Inflammatory macrophage (primary cell): ENCODE measurements at regions not wholly inside any gene's neighbourhood (a gene's known extent, or its start where the extent isn't known, plus 50 kb on each side); places are given as distances from the start of the nearest gene placed in this dataset.

Experiments
- DNase-seq, 2 donors: peaks; one replicate each; pipeline ENCODE4 v3.0.0-alpha.2; 2020 to 2022

DNA sequence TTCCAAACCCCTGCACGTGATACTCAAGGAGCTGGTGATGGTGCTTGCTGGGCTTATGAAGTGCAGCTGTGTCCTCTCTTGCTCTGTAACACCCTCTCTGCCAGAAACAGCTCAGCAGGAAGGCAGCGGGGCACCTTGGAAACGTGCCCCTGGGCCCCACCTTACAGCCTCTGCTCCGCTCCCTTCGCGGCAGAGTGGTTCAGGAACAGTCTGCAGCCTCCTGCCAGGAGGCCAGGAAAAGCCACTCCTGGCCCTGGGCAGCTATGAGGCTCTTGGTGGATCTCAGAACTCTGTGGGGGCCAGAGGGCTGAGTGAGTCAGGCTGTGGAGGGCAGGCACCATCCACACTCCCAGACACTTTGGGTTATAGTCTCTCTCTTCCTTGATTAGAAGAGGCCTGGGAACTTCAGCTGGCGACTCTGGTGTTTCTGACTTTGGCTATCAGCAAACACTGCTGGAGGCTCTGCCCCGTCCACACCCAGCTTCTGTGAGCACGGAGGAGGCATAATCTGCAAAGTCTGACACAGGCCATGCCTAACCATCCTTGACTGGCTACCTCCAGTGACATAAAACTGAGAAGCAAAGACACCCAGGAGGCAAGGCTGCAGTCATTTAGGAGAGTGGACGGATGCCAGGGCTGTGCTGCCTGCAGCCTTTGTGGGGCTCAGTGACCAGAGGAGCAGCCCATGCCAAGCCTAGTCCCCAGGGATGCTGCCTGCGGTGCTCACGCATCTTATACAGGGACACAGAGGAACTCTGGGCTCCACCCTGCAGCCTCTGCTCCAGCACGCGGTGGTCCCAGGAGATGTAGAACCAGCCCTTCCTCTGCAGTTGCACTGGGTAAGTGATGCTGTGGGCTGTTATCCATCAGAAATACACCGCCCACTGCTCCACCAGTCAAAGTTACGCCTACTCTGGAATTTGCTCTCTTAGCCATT, 65.3 kb downstream of the METRNL start:
- no peak for DNase-seq

DNA sequence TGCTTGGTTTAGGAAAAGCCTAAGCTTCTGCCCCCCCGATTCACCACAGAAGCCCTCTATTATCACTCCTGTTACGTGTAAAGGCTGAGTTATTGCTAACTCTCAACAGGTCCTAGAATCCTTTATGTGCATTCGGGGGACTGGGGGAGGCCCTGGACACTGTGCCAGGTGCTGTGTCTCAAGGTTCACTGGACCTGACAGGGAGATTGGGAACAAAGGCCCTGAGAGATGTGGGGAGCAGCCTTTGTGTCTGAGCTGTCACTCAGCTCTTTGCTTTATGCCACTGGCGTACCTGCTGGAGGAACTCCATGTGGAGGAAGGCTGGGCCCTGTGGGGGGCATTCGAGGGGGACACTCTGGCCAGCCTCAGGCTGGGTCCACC, 65.9 kb downstream of the METRNL start:
- no peak for DNase-seq

DNA sequence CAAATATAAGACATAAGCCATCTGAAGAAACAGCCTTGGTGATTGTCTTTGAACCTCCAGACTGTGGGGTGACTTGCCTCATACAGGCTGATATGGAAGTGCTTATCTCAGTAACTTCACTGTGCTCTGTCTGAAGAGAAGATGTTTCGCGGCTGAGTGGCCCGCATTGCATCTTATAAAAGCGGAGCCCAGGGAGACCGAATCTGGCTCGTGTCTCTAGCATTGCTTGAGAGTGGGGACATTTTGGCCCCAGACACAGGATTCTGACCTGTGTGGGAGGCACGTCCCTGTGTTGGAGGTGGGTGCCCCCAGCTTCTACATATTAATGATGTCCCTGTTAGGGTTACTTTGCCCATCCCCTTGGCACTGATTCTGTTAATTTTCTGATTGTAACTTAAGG, 66.4 kb downstream of the METRNL start:
- DNase-seq: no peak

DNA sequence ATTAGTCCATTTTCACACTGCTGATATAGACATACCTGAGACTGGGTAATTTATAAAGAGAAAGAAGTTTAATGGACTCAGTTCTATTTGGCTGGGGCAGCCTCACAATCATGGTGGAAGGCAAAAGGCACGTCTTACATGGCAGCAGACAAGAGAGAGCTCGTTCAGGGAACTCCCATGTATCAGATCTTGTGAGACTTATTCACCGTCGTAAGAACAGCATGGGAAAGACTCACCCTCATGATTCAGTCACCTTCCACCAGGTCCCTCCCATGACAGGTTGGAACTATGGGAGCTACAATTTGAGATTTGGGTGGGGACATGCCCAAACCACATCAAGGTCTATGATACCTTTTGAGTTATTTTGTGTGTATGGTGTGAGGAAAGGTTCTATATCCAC, 66.9 kb downstream of the METRNL start:
- DNase-seq: no peak

DNA sequence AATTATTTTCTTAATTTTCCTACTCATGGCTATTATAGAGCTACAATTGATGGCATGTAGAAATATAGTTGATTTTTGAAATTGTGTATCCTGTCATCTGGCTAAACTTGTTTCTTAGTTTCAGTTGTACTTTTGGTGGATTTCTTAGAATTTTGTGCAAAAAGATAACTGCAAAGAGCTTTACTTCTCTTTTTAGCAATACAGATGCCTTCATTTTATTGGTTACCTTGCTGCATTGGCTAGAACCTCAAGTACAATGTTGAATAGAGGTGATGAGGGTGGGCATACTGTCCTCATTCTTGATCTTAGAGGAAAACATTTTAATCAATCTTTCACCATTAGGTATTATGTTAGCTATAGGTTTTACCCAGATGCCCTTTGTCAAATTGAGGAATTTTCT, 67.9 kb downstream of the METRNL start:
- peak in 1 of 2 donors; percentile 45 for DNase-seq

DNA sequence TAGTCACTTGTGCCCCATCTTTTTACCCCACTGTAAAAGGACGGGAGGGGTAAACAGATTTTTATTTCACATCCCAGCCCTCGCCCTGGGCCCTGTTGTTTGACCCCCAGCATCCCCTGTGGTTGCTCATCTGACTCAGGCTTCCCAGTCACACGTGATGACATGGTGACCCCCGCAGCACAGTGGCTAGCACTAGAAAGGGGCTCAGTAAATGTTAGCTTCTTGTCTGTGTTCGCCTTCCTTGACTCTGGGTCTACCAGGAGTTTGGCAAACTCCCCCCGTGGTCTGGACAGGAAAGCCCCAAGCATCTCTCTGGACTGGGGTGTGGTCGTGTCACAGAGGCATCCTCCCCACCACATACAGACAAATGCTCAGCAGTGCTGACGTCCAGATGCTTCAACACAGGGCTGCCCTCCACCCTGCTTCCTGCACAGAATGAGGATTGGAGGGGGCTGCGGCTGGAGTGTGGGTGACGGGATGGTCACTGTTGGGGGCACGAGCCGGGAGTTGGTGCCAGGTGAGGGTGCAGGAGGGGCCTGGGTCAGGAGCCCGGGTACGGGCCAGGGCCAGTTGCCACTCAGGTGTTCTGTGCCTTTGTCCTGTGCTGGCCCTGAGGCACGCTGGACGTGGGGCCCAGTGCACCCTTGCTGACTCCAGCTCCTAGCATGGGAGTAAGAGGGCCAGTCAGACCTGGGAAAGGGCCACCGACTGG, 69.1 kb downstream of the METRNL start:
- no peak for DNase-seq

DNA sequence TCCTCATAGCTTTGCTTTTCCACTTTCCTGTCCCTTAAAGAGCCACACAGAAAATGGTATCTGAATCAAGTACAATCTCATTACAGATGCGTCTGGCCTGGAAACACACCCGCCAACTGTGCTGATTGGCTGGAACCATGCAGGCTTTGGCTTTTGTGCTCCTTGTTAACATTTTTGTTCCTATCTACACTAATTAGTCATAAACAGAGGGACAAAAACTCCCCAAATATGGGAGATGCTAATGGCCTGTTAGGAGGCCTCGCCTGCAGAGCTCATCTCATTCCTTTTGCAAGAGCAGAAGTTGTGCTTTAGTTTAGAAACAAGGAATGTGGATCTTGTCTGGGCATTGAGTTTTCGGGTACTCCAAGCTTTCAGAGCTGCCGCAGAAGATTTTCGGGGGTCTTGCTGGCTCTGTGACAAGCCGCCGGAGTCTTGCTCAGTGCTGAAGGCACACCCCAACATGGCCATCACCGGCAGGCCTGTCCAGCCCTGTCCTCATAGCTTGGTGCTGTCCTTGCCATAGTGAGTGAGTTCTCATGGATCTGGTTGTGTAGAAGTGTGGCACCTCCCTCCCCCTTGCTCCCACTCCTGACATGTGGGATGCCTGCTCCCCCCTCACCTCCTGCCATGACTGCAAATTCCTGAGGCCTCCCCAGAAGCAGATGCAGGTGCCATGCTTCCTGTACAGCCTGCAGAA, 69.8 kb downstream of the METRNL start:
- DNase-seq: no peak

DNA sequence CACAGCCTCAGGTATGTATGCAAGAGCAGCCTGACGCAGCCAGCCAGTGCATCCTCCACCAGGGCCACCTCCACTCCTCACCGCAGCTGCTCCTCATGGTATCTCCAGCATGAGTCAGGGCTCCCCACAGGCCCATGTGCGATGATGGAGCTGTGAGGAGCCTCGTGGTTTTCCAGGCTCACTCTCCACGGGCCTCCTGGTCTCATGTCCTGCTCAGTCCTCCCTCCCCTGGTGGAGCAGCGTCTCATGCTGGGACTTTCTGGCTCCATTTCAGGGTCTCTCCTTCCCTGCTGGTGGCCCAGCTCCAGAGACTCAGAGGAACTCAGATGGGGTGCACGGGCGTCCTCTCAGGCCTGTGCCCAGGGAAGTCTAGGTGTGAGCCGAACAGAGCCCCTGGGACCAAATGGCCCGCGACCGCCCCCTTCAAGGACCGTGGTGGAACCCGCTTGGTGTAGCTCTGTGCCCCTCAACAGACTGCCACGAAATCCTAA, 70.4 kb downstream of the METRNL start:
- no peak for DNase-seq

DNA sequence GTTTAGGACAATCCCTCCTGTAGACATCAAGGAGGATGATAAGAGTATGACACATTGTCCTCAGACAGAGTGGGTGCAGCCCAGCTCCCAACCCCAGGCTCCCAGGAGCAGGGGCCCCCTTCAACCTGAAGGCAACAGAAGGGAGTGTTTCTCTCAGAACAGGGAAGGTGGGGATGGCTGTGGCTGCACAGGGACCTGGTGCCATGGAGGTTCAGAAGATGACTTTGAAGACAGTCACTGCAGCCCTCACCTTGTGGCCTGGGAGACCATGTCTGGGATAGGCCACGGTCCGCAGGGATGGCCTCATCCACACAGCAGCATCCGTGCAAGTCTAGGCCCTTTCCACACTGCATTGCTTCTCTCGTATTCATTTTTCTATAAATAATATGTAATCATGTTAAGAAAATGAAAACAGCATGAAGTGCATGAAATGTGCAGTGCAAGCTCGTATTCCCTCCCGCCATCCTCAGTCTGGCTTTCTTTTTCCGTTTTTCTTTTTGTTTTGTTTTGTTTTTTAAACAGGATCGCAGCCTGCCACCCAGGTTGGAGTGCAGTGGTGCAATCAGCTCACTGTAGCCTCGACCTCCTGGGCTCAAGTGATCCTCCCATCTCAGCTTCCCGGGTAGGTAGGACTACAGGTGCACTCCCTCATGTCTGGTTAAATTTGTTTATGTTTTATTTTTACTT, 71.1 kb downstream of the METRNL start:
- no peak for DNase-seq

DNA sequence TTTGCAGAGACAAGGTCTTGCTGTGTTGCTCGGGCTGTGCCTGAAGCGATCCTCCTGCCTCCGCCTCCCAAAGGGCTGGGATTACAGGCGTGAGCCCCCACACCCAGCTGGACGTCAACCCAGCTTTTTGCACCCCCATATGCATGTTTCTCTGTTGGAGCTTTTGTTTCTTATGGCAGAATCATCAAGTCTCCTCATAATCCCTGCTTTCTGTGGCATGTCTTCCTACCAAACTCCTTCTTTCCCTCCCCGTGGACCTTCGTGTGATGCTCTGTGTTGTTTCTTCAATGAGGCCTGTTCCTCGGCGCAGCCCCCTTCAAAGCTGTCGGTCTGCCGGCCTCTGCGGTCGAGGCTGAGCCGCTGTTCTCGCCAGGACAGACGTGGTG, 71.6 kb downstream of the METRNL start:
- DNase-seq: no peak

DNA sequence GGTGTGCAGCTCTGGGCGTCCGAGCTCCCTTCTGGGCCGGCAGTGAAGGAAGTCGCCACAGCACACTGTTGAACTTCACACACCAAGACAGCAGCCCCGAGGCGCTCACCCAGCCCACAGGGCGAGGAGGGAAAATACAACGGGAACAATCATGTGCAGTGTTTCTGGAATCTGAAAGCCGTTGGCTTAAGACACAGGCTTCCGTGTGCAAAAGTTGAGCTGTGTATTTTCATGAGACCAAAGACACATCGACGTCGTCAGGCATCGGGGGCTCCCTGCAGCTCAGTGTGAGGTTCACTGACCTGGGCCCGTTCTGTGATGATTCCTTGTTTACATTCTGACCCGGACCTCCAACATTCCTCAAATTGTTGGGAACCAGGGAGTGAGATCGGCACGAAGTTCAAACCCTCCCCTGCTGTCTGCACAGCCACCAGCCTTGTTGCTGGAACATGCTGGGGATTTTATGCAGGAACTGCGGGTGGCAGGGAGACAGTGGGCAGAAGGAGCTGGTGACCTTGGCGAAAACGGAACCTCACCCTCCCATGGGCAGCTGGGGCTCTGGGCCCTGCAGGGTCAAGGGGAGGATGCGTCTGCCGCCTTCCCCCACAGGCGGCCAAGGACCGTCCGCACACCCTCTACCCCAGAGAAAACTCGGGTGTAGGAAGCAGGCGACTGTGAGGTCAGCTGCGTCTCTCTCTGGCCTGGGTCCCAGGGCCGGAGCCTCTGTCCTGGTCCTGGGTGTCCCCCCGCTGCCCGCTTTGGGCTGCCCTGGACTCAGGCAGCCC, 72.2 kb downstream of the METRNL start:
- DNase-seq: no peak

DNA sequence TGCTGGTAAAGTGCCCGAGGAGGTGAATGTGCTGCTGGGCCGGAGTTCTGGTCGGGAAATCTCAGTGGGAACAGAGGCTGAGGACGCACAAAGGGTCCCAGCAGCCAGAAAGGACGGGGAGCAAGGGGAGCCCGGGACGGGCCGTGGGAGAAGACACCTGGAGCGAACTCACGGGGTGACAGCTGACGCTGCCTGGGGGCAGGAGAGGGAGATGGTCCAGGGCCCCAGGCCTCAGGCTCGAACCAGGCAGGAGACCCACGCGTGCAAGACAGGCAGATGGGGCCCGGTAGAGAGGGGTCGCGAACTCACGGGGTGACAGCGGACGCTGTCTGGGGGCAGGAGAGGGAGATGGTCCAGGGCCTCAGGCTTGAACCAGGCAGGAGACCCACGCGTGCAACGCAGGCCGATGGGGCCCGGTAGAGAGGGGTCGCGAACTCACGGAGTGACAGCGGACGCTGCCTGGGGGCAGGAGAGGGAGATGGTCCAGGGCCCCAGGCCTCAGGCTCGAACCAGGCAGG, 72.9 kb downstream of the METRNL start:
- no peak for DNase-seq

DNA sequence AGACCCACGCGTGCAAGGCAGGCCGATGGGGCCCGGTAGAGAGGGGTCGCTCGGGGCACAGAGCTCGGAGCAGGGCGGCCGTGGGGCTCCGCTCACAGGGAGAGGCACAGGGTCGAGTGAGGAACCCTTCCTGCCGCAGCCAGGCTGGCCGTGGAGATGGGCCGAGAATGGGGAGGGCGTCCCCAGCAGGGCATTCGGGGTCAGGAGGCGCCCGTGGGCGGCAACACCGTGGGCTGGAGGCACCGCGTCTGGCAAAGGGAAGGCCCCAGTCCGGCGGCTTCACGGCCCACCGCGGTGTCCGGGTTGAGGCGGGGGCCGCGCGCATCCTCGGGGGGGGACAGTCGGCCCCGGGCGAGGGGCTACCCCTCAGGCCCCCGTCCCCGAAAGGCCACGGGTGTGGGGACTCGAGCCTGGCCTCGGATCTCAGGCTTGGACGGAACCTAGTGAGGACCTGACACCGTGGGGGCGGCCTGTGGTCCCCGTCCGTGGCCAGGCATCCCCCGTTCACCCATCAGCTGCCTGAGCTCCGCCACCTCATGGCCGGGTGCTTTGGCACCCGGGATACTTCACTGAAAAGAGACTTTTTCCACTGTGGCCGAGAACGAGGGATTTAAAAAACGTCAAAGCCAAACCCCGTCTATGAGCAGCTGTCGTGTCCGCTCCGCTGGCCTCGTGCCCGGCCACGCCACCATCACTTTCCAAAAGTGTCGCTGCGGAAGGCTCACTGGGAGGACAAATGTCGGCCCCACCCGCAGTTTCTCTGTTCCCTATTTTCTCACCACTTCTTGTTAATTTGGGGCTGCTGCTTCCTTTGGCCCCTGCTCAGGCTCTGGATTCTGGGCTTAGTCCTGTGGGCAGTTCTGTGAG, 73.6 kb downstream of the METRNL start:
- peak; percentile 86 to 88 for DNase-seq

DNA sequence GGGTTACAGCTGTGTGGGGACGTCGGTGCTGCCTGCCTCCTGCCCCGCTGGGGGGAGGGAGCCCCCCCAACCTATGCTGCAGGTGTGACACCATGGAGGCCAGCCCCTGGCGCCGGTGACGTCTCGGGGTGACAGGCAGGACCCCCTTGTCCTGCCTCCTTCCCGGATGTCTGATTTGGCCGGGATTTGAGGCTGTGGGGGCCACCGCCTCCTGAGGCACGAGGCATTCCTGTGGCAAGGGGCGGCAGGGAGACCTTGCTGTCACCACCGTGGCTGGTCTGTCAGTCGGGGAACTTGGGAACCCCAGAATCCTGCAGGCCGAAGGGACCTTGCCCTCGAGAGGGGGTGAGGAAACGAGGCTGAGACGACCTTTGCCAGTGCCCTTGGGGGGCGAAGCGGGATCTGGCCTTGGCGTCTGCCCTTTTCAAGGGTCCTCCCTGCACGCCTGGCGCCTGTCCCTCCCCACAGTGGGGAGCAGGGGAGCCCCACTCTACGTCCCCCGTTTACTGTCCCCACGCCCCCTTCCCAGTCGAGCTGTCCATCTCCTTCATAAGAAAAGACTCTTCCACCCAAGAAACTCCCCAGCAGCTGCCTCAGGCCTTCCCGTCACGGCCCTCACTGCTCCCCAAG, 74.4 kb downstream of the METRNL start:
- no peak for DNase-seq

DNA sequence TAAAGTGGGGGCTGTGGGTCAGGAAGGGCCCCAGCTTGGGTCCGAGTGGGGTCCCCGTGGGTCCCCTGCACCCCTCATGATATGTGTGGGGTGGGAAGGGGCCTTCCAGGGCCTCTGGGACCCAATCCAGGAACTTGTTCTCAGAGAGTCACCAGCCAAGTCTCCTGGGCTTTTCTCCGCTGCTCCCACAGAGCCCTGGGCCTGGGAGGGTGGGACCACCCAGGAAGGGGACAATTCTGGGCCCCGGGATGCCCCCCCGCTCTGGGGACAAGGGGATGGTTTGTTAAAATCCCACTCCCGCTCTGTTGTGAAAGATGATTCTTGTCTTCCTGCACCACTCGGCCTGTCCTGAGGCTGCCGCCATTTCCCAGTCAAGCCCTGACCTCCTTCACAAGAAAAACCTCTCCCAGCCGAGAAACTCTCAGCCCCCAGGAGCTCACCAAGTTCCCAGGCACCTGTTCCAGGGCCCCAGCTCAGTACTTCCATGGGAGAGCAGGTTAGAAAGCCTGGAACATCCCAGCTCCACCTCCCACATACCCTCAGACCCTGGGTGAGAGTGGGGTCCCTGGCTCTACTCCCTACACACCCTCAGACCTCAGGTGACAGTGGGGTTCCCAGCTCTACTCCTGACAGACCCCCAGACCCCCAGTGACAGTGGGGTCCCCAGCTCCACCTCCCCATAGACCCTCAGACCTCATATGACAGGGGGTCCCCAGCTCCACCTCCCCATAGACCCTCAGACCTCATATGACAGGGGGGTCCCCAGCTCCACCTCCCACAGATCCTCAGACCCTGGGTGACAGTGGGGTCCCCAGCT, 75.1 kb downstream of the METRNL start:
- DNase-seq: no peak

DNA sequence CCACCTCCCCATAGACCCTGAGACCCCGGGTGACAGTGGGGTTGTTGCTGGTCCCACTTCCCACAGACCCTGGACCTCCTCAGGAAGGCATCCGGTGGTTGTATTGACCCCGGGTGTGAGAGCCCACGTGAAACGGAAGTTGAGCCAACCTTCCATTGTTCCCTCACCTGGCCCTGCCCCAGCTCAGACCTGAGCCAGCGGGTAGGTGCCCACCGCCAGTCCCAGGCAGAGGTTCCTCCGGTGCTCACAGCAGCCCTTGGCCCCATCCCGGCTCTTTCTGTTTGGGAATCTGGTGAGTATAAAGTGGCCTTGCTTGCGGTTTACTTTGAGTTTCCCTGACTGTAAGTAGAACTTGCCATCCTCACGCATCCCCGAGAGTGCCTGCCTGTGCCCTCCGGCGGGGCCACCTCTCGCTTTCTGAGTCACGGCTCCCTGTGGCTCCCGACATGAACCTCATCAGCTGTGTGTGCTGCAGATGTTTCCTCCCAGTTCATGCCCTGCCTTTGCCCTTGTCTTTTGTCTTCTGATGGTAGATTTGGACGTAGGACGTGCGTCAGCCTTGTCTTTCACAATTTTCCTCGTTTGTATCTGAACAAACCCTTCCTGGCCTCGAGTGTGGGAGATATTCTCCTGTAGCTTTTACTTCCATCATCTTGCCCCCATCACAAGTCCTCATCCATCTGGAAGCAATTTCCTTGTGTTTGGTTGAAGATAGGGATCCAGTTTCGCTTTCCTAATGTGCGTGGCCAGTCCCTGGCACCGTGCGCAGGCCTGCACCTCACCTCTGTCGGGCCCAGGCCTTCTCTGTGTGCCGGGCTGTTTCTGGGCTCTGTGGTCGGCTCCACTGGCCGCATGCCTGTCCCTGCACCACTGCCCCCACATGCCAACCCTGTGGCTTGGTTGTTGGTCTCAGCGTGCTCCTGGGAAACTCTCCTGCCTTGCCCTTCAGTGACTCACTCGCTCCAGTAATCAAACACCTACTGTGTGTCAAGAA, 76.0 kb downstream of the METRNL start:
- DNase-seq: peak; percentile 60 to 62

DNA sequence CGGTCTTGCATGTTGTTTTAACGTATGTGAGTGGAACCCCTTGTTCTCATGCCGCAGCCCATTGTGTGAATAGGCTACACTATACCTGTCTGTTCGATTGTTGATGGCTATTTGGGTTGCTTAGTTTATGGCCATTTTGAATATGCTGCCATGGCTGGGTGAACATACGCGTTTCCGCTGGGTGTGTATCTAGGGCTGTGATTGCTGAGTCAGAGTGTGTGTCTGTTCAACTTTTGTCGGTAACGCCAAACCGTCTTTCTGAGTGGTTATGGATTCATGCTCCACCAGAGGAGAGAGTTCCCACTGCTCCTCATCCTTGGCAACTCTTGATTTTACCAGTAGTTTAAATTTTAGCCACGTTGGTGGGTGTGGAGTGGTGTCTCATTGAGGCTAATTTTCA, 77.0 kb downstream of the METRNL start:
- no peak for DNase-seq
